GM19023 (cell line): ENCODE measurements at regions not wholly inside any gene's neighbourhood (a gene's known extent, or its start where the extent isn't known, plus 50 kb on each side); places are given as distances from the start of the nearest gene placed in this dataset.

Source experiments
- ATAC-seq: cut with Tn5 transposase; IDR thresholded peaks from one replicate; pipeline ENCODE4 v1.9.1; 2021; ENCODE audit warnings: mild to moderate bottlenecking, moderate library complexity; ENCODE audit not compliant: unreplicated experiment

DNA sequence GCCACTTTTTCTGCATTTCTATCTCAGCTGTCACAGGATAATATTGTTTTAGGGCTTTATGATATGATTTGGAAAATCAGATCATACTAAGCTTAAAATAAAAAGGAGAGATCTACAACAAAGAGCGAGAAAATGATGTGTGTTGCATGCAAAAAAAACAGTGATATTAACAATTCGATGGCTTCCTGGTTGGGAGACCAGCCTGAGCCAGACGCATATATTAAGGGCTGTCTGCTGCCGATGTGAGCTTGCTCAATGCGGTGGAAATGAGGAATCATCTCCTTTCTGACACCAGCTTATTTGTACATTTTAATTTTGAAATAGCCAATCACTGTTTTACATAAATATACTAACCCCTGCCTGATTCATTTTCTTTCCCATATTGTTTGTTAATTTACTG is 862.6 kb downstream of the USP25 start:
- ATAC-seq: no peak

DNA sequence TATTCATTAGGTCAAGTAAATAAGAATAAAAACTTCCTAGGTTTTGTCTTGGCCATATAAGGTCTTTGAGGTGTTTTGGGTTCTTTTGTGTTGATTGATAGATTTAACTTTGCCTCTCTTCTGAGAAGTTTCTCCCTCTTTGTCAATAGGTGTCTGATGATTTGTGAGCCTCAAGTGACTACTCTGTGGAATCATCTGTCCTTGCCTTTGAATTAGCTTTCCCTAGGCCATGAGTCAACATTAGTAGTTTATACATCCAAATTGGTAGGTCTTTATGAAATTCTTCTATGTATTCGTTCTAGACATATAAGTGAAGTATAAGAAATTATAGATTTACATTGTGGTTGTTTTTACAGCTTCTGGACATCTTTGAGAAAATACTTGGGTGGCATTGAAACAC is 864.4 kb downstream of the USP25 start:
- no peak for ATAC-seq

GRCh38 chr21:16596369-16596768 is 866.6 kb downstream of the USP25 start:
- ATAC-seq: no peak

DNA sequence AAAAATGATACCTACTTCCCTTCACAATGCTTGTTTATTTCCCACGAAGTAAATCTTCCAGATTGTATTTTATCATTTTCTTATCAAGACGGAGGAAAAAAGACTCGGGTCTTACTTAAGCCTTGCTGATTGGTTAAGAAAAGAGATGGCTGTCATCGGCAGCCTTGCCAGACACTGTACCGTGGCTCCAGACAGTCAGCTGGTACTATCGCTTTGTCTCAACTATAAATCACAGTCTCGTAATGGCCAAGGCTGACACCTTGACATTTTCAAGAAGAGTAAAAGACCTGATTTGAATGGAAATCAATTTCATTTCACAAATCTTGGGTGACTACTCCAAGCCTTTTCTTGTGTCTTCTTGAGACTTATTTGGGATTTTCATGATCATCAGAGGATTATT is 868.0 kb downstream of the USP25 start:
- no peak for ATAC-seq

GRCh38 chr21:16605597-16605996 is 875.8 kb downstream of the USP25 start:
- ATAC-seq: no peak

DNA sequence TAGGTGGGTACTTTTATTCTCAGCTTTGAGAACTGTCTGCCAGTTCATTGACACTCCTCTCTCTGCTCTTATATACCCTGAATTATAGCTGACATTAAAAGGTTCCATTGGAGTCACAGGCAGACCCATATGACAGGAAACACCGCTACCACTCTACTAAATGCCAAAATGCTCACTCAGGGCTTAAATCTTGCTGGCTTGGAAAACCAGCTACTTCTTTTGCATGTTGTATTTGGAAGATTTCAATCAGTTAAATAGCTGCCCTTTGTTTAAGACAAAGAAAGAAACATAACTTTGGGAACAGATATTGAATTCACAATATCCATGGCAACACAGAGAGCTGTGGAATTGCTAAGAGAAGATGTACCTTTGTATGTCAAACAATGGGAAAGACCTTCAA is 876.5 kb downstream of the USP25 start:
- ATAC-seq: no peak

DNA sequence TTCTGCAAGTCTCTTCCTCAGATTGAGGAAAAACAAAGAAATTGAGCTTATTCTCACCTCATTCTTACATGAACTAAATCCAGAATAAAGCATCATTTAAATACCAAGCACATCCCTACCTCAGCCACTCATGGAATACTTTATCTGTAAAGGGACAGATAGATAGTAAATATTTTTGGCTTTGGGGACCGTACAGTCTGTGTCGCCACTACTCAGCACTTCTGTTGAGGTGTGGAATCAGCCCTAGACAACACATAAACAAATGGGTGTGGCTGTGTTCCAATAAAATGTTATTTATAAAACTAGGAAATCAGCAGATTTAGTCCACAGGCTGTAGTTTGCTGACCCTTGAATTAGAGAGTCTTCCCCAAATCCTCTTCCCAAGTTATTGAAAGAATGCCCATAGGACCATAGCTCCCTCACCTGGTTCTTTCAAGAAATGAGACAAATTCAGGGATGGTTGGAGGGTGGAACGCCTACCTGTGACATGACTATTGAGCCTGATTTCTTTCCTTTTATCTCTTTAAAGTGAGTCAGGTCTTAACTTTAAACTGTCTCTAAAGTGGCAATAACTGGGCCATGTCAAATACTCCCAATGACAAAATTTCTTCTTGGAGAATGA is 878.5 kb downstream of the USP25 start:
- no peak for ATAC-seq

GRCh38 chr21:16619281-16619680 is 889.5 kb downstream of the USP25 start:
- ATAC-seq: no peak

- no peak for ATAC-seq
Observed at GRCh38 chr21:16620786-16621320, 891.1 kb downstream of the USP25 start.

DNA sequence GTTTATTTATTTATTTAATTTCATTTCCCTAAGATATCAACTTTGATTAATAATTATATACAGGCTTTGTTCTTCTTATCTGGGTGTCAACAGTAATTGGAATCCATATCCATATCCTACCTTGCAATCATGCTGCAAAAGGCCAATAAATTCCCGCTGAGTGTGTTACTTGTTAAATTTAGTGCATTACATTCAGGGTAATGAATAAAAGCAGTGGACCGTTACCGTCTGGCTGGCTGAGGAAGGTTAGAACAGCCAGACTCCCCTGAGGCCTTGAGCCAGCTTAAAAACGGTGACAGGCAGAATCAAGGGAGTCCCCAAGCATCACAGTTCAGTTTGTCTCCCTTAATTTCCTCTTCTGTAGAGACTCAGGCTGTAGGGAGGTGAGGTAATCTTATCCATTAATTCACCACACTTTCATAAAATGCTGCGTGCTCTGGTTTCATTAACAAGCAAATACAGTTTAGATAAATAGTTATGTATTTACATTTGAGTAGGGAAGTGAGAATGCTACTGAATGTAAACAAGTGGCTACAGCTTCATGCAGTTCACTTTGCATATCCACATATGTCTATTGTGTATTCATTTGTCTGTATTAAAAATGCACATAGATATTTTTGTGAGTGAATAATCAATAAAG is 888.2 kb upstream of the CXADR start:
- ATAC-seq: no peak

DNA sequence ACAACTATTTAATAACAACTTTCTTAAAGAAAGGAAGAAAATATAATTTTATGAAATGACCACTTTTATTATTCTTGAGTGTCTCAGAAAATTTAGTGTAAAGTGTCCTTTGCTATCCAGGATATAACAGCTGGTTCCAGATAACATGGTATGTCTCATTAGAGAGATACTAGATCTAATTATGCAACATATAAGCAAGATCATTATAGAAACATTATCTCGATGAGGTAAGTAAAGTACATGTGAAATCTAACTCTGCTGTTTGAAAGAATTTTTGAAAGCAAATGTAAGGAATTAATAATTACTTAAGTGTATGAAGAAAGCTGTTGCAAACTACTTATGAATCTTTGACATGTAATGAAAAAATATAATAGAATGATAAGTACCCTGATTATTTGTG is 887.4 kb upstream of the CXADR start:
- no peak for ATAC-seq

DNA sequence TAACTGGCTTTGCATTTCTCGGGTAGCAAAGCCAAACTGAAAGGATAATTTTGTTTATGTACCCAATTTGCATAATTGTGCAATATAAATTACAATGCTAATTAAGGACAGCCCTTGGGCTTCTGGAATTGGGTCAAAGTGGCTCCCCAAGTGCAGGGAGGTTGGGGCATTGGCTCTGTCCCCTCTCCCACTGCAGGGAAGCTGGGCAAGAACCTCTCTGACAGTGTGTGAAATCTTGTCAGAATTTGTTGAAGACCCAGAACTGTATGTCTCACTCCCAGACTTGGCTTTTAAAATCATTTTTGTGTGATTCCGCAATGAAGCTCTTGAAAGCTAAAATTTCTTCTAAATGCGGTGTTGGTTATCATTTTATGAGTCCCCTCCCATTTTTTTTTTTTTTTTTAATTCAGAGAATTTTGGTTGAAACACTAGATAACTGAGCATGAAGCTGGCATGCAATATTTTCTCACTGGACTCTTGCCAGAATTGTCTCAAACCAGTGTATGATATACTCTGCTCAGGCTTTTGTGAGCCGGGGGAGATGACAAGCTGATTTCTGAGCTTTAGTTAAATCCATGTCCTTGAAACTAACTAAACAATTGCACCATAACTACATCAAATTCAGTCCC is 878.9 kb upstream of the CXADR start:
- ATAC-seq: no peak

GRCh38 chr21:16634515-16634914 is 878.3 kb upstream of the CXADR start:
- no peak for ATAC-seq

DNA sequence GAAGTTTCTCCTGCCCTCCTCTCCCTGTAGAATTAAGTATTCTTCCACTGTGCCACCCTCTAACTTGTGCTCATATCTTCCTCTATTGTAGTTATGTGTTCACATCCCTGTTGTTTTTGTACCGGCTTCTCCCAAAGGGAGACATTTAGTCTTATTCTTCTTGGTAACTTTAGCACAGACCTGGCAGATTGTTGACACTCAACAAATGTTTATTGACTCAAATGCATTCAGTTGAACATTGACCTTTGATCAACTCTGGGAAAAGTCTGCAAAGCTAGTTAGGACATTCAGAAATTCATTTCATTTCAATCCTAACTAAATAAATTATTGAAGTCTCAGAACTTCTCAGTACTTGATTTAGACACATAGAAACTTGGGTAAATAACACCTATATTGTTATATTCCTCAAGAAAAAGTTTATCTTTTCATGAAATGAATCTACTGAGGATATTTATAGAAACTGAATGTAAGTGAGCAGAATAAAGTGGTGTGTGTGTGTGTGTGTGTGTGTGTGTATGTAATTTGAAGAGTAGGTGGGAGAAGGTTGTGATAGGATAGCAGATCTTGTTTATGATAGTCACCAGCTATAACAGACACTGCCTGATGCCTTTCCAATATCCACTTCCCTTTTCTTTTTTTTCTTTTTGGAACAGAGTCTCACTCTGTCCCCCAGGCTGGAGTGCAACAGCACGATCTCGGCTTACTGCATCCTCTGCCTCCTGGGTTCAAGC is 872.4 kb upstream of the CXADR start:
- ATAC-seq: no peak

DNA sequence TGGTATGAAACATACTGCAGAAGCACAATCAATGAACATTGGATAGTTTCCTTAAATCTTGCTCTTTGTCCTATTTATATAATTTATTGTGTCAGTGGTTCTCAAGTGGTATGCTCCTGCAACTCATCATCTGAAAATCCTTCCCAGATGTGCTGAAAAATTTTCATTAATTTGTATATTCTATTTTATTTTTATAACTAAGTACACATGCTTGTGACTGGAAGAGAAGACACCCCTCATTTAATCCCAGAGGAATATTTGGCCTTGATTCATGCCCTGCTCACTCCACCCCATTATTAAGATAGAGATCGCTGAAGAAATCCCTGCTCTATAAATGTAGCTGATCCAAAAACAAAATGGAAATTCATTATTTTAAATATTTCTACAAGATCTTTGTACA is 870.5 kb upstream of the CXADR start:
- no peak for ATAC-seq

GRCh38 chr21:16644685-16645084 is 868.2 kb upstream of the CXADR start:
- ATAC-seq: no peak

GRCh38 chr21:16650714-16651366 is 862.0 kb upstream of the CXADR start:
- ATAC-seq: no peak

- no peak for ATAC-seq
Observed at GRCh38 chr21:16651956-16652355, 860.9 kb upstream of the CXADR start.

GRCh38 chr21:16663436-16663835 is 849.4 kb upstream of the CXADR start:
- ATAC-seq: no peak

- ATAC-seq: no peak
Observed at GRCh38 chr21:16667395-16667794, 845.4 kb upstream of the CXADR start.

DNA sequence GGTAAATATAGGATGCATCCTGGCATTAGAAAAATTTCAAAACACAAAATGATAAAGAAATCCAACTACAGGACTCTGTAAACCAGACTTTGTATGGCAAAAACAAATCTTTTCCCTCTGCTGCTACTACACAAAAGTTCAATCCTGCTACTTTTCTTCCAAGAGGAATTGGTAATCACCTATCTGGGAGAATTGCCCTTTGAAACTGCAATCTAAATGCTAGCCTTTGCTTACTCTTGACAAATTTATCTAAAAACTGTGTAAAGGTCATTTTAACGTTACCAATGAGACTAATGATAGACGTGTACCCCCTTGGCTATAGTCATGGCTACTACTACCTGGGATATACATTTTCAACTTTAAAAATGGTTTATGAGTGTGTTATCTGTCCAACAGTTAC is 837.9 kb upstream of the CXADR start:
- no peak for ATAC-seq
